HG02571 (cell line): ENCODE measurements at regions not wholly inside any gene's neighbourhood (a gene's known extent, or its start where the extent isn't known, plus 50 kb on each side); places are given as distances from the start of the nearest gene placed in this dataset.

Experiments used
- ATAC-seq: cut with Tn5 transposase; IDR thresholded peaks from one replicate; pipeline ENCODE4 v1.9.1; 2021; ENCODE audit warnings: mild to moderate bottlenecking, moderate library complexity; ENCODE audit not compliant: unreplicated experiment

GRCh38 chr2:160630801-160631590 lies 137.4 kb upstream of the RBMS1 start:
- ATAC-seq, result no peak

- ATAC-seq, result no peak
Observed at GRCh38 chr2:160632084-160632975, 138.7 kb upstream of the RBMS1 start.

- ATAC-seq, result no peak
Observed at GRCh38 chr2:160634436-160634835, 140.8 kb upstream of the RBMS1 start.

- ATAC-seq, result no peak
Observed at GRCh38 chr2:160635488-160635887, 141.9 kb upstream of the RBMS1 start.

GRCh38 chr2:160639472-160639871 lies 145.9 kb upstream of the RBMS1 start:
- no peak for ATAC-seq

- no peak for ATAC-seq
Observed at GRCh38 chr2:160646684-160647444, 153.3 kb upstream of the RBMS1 start.

- no peak for ATAC-seq
Observed at GRCh38 chr2:160647967-160648685, 154.5 kb upstream of the RBMS1 start.

- ATAC-seq, result no peak
Observed at GRCh38 chr2:160649698-160650097, 156.1 kb upstream of the RBMS1 start.

GRCh38 chr2:160650196-160651118 lies 156.8 kb upstream of the RBMS1 start:
- ATAC-seq, result no peak

GRCh38 chr2:160651416-160652200 lies 158.0 kb upstream of the RBMS1 start:
- ATAC-seq, result no peak

- no peak for ATAC-seq
Observed at GRCh38 chr2:160652236-160652635, 158.6 kb upstream of the RBMS1 start.

- ATAC-seq, result no peak
Observed at GRCh38 chr2:160657196-160657595, 163.6 kb upstream of the RBMS1 start.

- no peak for ATAC-seq
Observed at GRCh38 chr2:160658851-160659250, 165.2 kb upstream of the RBMS1 start.

GRCh38 chr2:160660741-160661140 lies 167.1 kb upstream of the RBMS1 start:
- ATAC-seq, result no peak

GRCh38 chr2:160664603-160665140 lies 171.1 kb upstream of the RBMS1 start:
- ATAC-seq, result no peak

- peak; percentile 64 for ATAC-seq
Observed at GRCh38 chr2:160666154-160667060, 172.8 kb upstream of the RBMS1 start.

- ATAC-seq, result no peak
Observed at GRCh38 chr2:160667811-160668210, 174.2 kb upstream of the RBMS1 start.
